Glutamatergic neuron (in vitro differentiated cells): ENCODE measurements at regions not wholly inside any gene's neighbourhood (a gene's known extent, or its start where the extent isn't known, plus 50 kb on each side); places are given as distances from the start of the nearest gene placed in this dataset.
A peak's percentile ranks its signal among the peaks of the same experiment; 100 is the strongest.

Experiments used
- DNase-seq: peaks from one replicate; pipeline ENCODE4 v3.0.0; 2022
- H3K27ac Mint-ChIP-seq: one replicate; pipeline ENCODE4 v1.8.0; 2020; ENCODE audit warnings: mild to moderate bottlenecking, mixed read lengths, inconsistent platforms; ENCODE audit not compliant: unreplicated experiment
- H3K27me3 Mint-ChIP-seq: one replicate; pipeline ENCODE4 v1.8.0; 2020; ENCODE audit warnings: mild to moderate bottlenecking, moderate library complexity, mixed read lengths, inconsistent platforms; ENCODE audit not compliant: unreplicated experiment
- H3K36me3 Mint-ChIP-seq: one replicate; pipeline ENCODE4 v1.8.0; 2020; ENCODE audit warnings: mild to moderate bottlenecking, mixed read lengths, inconsistent platforms; ENCODE audit not compliant: unreplicated experiment
- H3K4me1 Mint-ChIP-seq: one replicate; pipeline ENCODE4 v1.8.0; 2020; ENCODE audit warnings: mild to moderate bottlenecking, low read depth, mixed read lengths, inconsistent platforms; ENCODE audit not compliant: unreplicated experiment
- H3K4me3 Mint-ChIP-seq: one replicate; pipeline ENCODE4 v1.8.0; 2020; ENCODE audit warnings: mild to moderate bottlenecking, mixed read lengths, inconsistent platforms; ENCODE audit not compliant: unreplicated experiment
- H3K9me3 Mint-ChIP-seq: one replicate; pipeline ENCODE4 v1.8.0; 2020; ENCODE audit warnings: mild to moderate bottlenecking, moderate library complexity, mixed read lengths, inconsistent platforms; ENCODE audit not compliant: unreplicated experiment
- CTCF ChIP-seq: fragments of 200-600 bp; sonication (generic); IDR thresholded peaks from one replicate; pipeline ENCODE4 v1.5.0; 2021; ENCODE audit not compliant: partially characterized antibody, unreplicated experiment

- Mint-ChIP-seq H3K4me1 (peaks cover 17% of the 10 kb centered on the region), H3K4me3 (no peak overlapping the region), H3K36me3 (no peaks in the 10 kb centered on the region), H3K27me3 (peaks cover 1% of the 10 kb centered on the region), H3K27ac (peak overlapping the region; percentile 76), H3K9me3 (peaks cover 2% of the 10 kb centered on the region)
- no peak for TF ChIP-seq CTCF
- DNase-seq, result no peak
Measured at GRCh38 chr14:62071039-62071438, 308.8 kb downstream of the SNAPC1 start.

- Mint-ChIP-seq H3K36me3 (no peaks in the 10 kb centered on the region), H3K27me3 (peaks cover 1% of the 10 kb centered on the region), H3K4me1 (peaks cover 5% of the 10 kb centered on the region), H3K9me3 (no peaks in the 10 kb centered on the region), H3K4me3 (no peak overlapping the region), H3K27ac (no peak overlapping the region)
- no peak for TF ChIP-seq CTCF
- no peak for DNase-seq
Measured at GRCh38 chr14:62076368-62076767, 314.1 kb downstream of the SNAPC1 start.

- no peak for DNase-seq
- H3K36me3 Mint-ChIP-seq, result no peaks in the 10 kb centered on the region
- H3K27me3 Mint-ChIP-seq, result peaks cover 1% of the 10 kb centered on the region
- no peak overlapping the region for H3K4me3 Mint-ChIP-seq
- TF ChIP-seq CTCF, result no peak
- H3K9me3 Mint-ChIP-seq, result no peaks in the 10 kb centered on the region
- H3K4me1 Mint-ChIP-seq, result peaks cover 2% of the 10 kb centered on the region
- no peak overlapping the region for H3K27ac Mint-ChIP-seq
Measured at GRCh38 chr14:62076825-62077605, 314.8 kb downstream of the SNAPC1 start.

- H3K36me3 Mint-ChIP-seq, result no peaks in the 10 kb centered on the region
- H3K9me3 Mint-ChIP-seq, result no peaks in the 10 kb centered on the region
- no peak overlapping the region for H3K4me3 Mint-ChIP-seq
- H3K27ac Mint-ChIP-seq, result no peak overlapping the region
- H3K4me1 Mint-ChIP-seq, result no peaks in the 10 kb centered on the region
- H3K27me3 Mint-ChIP-seq, result peaks cover 1% of the 10 kb centered on the region
- DNase-seq, result no peak
- TF ChIP-seq CTCF, result no peak
Measured at GRCh38 chr14:62077676-62078261, 315.5 kb downstream of the SNAPC1 start.

- Mint-ChIP-seq H3K4me3 (no peak overlapping the region), H3K36me3 (no peaks in the 10 kb centered on the region), H3K27ac (no peak overlapping the region), H3K27me3 (no peaks in the 10 kb centered on the region), H3K9me3 (no peaks in the 10 kb centered on the region), H3K4me1 (no peaks in the 10 kb centered on the region)
- no peak for TF ChIP-seq CTCF
- DNase-seq, result no peak
Measured at GRCh38 chr14:62079038-62079437, 316.8 kb downstream of the SNAPC1 start.
